Neutrophil (primary cell): ENCODE measurements at regions not wholly inside any gene's neighbourhood (a gene's known extent, or its start where the extent isn't known, plus 50 kb on each side); places are given as distances from the start of the nearest gene placed in this dataset.

Source experiments
- H3K27ac ChIP-seq: fragments of 200-600 bp; sonication (generic); 2 replicates; pipeline ENCODE4 v1.5.1; 2016; ENCODE audit warnings: mild to moderate bottlenecking, moderate library complexity
- H3K27me3 ChIP-seq: fragments of 200-600 bp; sonication (generic); 2 replicates; pipeline ENCODE4 v1.6.0; 2016; ENCODE audit warnings: mild to moderate bottlenecking
- H3K36me3 ChIP-seq: fragments of 200-600 bp; sonication (generic); 2 replicates; pipeline ENCODE4 v1.5.1; 2017
- H3K4me1 ChIP-seq, 2 experiments: fragments of 200-600 bp in 1 of 2; sonication (generic) in 1 of 2; 1 replicate in 1 of 2; 2 replicates in 1 of 2; pipeline versions ENCODE4 v1.5.1 to v1.6.1; 2013 to 2016; ENCODE audit warnings: low read depth in 1 of 2, low read length in 1 of 2, mild to moderate bottlenecking in 1 of 2, moderate library complexity in 1 of 2; ENCODE audit not compliant: control insufficient read depth in 1 of 2, insufficient read depth in 1 of 2
- H3K4me3 ChIP-seq, 2 experiments: fragments of 200-600 bp in 1 of 2; sonication (generic) in 1 of 2; 1 replicate in 1 of 2; 2 replicates in 1 of 2; pipeline ENCODE4 v1.5.1; 2013 to 2016; ENCODE audit warnings: low read depth in 1 of 2, low read length in 1 of 2, mild to moderate bottlenecking in 1 of 2, moderate library complexity in 1 of 2
- H3K9me3 ChIP-seq: fragments of 200-600 bp; sonication (generic); 2 replicates; pipeline ENCODE4 v1.5.1; 2016
- CTCF ChIP-seq: fragments of 200-600 bp; sonication (generic); IDR thresholded peaks from 2 replicates; pipeline ENCODE4 v1.5.1; 2016; ENCODE audit warnings: antibody characterized with exemption

- Histone ChIP-seq H3K36me3 (no peaks in the 10 kb centered on the region), H3K27ac (no peak overlapping the region), H3K27me3 (peaks cover 26% of the 10 kb centered on the region), H3K4me3 (no peak overlapping the region), H3K9me3 (no peaks in the 10 kb centered on the region), H3K4me1 (no peaks in the 10 kb centered on the region)
- no peak for TF ChIP-seq CTCF
These were observed 104.6 kb upstream of the TEX51 start for GRCh38 chr2:126793885-126794613.

GRCh38 chr2:126795656-126796055 lies 103.0 kb upstream of the TEX51 start:
- no peak for TF ChIP-seq CTCF
- H3K4me3 ChIP-seq, result no peak overlapping the region
- H3K9me3 ChIP-seq, result no peaks in the 10 kb centered on the region
- peaks cover 5% of the 10 kb centered on the region in 2 experiments for H3K4me1 ChIP-seq
- H3K36me3 ChIP-seq, result no peaks in the 10 kb centered on the region
- peaks cover 26% of the 10 kb centered on the region for H3K27me3 ChIP-seq
- H3K27ac ChIP-seq, result no peak overlapping the region

GRCh38 chr2:126796931-126797621 lies 101.6 kb upstream of the TEX51 start:
- Histone ChIP-seq H3K4me3 (no peak overlapping the region), H3K36me3 (no peaks in the 10 kb centered on the region), H3K9me3 (no peaks in the 10 kb centered on the region), H3K27me3 (peaks cover 26% of the 10 kb centered on the region), H3K4me1 (peaks cover 5% of the 10 kb centered on the region in 2 experiments), H3K27ac (no peak overlapping the region)
- TF ChIP-seq CTCF, result no peak

GRCh38 chr2:126797622-126798275 lies 100.9 kb upstream of the TEX51 start:
- H3K27me3 ChIP-seq, result peaks cover 21% of the 10 kb centered on the region
- no peaks in the 10 kb centered on the region for H3K9me3 ChIP-seq
- H3K4me3 ChIP-seq, result no peak overlapping the region
- TF ChIP-seq CTCF, result no peak
- peaks cover 5% of the 10 kb centered on the region in 2 experiments for H3K4me1 ChIP-seq
- no peaks in the 10 kb centered on the region for H3K36me3 ChIP-seq
- H3K27ac ChIP-seq, result no peak overlapping the region

GRCh38 chr2:126798276-126799140 lies 100.2 kb upstream of the TEX51 start:
- no peaks in the 10 kb centered on the region for H3K9me3 ChIP-seq
- no peaks in the 10 kb centered on the region for H3K36me3 ChIP-seq
- peaks cover 5% of the 10 kb centered on the region in 2 experiments for H3K4me1 ChIP-seq
- peaks cover 14% of the 10 kb centered on the region for H3K27me3 ChIP-seq
- no peak overlapping the region for H3K27ac ChIP-seq
- no peak overlapping the region for H3K4me3 ChIP-seq
- no peak for TF ChIP-seq CTCF
